ENCODE measurements at regions not wholly inside any gene's neighbourhood (a gene's known extent, or its start where the extent isn't known, plus 50 kb on each side); places are given as distances from the start of the nearest gene placed in this dataset.

GRCh38 chr2:163934131-163934530, 198.3 kb upstream of the FIGN start:
- TF ChIP-seq CTCF (IDR thresholded peaks at IDR 0.05) (no peak), POLR2A (IDR thresholded peaks at IDR 0.05) (no peak)

Measured in lower leg skin (tissue), 3 donors.